GM23338 (cell line): ENCODE measurements at regions not wholly inside any gene's neighbourhood (a gene's known extent, or its start where the extent isn't known, plus 50 kb on each side); places are given as distances from the start of the nearest gene placed in this dataset.

Experiments used
- ATAC-seq: fragments of 200-7000 bp; cut with Tn5 transposase; 3 replicates; pipeline ENCODE4 v1.9.1; 2020
- DNase-seq: peaks from one replicate; pipeline ENCODE4 v3.0.0-alpha.2; 2015; ENCODE audit warnings: low spot score
- H2AFZ ChIP-seq: fragments of 200-600 bp; sonication (generic); 2 replicates; pipeline ENCODE4 v1.8.0; 2016; ENCODE audit warnings: antibody characterized with exemption, mild to moderate bottlenecking, moderate library complexity
- H3F3A ChIP-seq: fragments of 200-600 bp; sonication (generic); replicated peaks from 2 replicates; pipeline ENCODE4 v1.8.0; 2017; ENCODE audit warnings: antibody characterized with exemption, mixed run types, low read depth
- H3K27ac ChIP-seq: fragments of 200-600 bp; sonication (generic); 2 replicates; pipeline ENCODE4 v1.6.1; 2016; ENCODE audit warnings: low read depth
- H3K27me3 ChIP-seq: fragments of 200-600 bp; sonication (generic); 2 replicates; pipeline ENCODE4 v1.8.0; 2016; ENCODE audit warnings: mild to moderate bottlenecking, mixed run types, moderate library complexity; ENCODE audit not compliant: insufficient read depth
- H3K36me3 ChIP-seq: fragments of 200-600 bp; sonication (generic); 2 replicates; pipeline ENCODE4 v1.8.0; 2016; ENCODE audit warnings: mild to moderate bottlenecking; ENCODE audit not compliant: insufficient read depth
- H3K4me1 ChIP-seq: fragments of 200-600 bp; sonication (generic); 2 replicates; pipeline ENCODE4 v1.8.0; 2016; ENCODE audit warnings: mild to moderate bottlenecking, moderate library complexity; ENCODE audit not compliant: insufficient read depth
- H3K4me2 ChIP-seq: fragments of 200-600 bp; sonication (generic); 2 replicates; pipeline ENCODE4 v1.7.1; 2017; ENCODE audit warnings: mixed run types
- H3K4me3 ChIP-seq: fragments of 200-600 bp; sonication (generic); 2 replicates; pipeline ENCODE4 v1.6.1; 2016; ENCODE audit warnings: mixed run types
- H3K79me2 ChIP-seq: fragments of 200-600 bp; sonication (generic); replicated peaks from 2 replicates; pipeline ENCODE4 v1.8.0; 2017; ENCODE audit warnings: mild to moderate bottlenecking; ENCODE audit not compliant: insufficient read depth
- H3K9me2 ChIP-seq: fragments of 200-600 bp; sonication (generic); 2 replicates; pipeline ENCODE4 v1.8.0; 2017; ENCODE audit not compliant: insufficient read depth
- H4K20me1 ChIP-seq: fragments of 200-600 bp; sonication (generic); replicated peaks from 2 replicates; pipeline ENCODE4 v1.8.0; 2017; ENCODE audit warnings: mild to moderate bottlenecking; ENCODE audit not compliant: insufficient read depth
- H3K27ac Mint-ChIP-seq: 2 replicates; pipeline ENCODE4 v1.8.0; 2020; ENCODE audit warnings: inconsistent platforms, mild to moderate bottlenecking, moderate library complexity, mixed read lengths
- H3K27me3 Mint-ChIP-seq: 3 replicates; pipeline ENCODE4 v1.8.0; 2022; ENCODE audit warnings: low read depth, mild to moderate bottlenecking, moderate library complexity, mixed read lengths, inconsistent platforms; ENCODE audit not compliant: insufficient read depth, poor library complexity
- H3K36me3 Mint-ChIP-seq: 3 replicates; pipeline ENCODE4 v1.8.0; 2021; ENCODE audit warnings: low read depth, mild to moderate bottlenecking, inconsistent platforms, moderate library complexity, mixed read lengths
- H3K4me1 Mint-ChIP-seq: 3 replicates; pipeline ENCODE4 v1.8.0; 2020; ENCODE audit warnings: mild to moderate bottlenecking, inconsistent platforms, mixed read lengths
- H3K4me3 Mint-ChIP-seq: 3 replicates; pipeline ENCODE4 v1.8.0; 2021; ENCODE audit warnings: moderate library complexity, mild to moderate bottlenecking, inconsistent platforms, mixed read lengths
- H3K9me3 Mint-ChIP-seq: 3 replicates; pipeline ENCODE4 v1.8.0; 2020; ENCODE audit warnings: moderate library complexity, mild to moderate bottlenecking, inconsistent platforms, mixed read lengths
- CREB1 ChIP-seq: fragments of 250-450 bp; sonication (Bioruptor Pico); IDR thresholded peaks from 2 replicates; pipeline ENCODE4 v1.5.0; 2020; ENCODE audit warnings: low read depth, mild to moderate bottlenecking, moderate library complexity
- CTCF ChIP-seq, 2 experiments: fragments of 200-600 bp in 1 of 2; sonication (generic) in 1 of 2; conservative IDR thresholded peaks; 2 replicates each; pipeline versions ENCODE4 v1.5.1 to v1.6.1; 2016 to 2017; ENCODE audit warnings: antibody characterized with exemption in 2 of 2, low read depth in 2 of 2, mild to moderate bottlenecking in 2 of 2, moderate library complexity in 1 of 2
- ETS1 ChIP-seq: IDR thresholded peaks from 2 replicates; pipeline ENCODE4 v1.6.1; 2016; ENCODE audit warnings: antibody characterized with exemption
- EZH2 ChIP-seq: fragments of 200-600 bp; sonication (generic); IDR thresholded peaks from one replicate; pipeline ENCODE4 v1.8.0; 2017; ENCODE audit warnings: antibody characterized with exemption, mild to moderate bottlenecking, low read depth; ENCODE audit not compliant: unreplicated experiment
- EZH2phosphoT487 ChIP-seq: fragments of 200-600 bp; sonication (generic); IDR thresholded peaks from one replicate; pipeline ENCODE4 v1.8.1; 2018; ENCODE audit warnings: antibody characterized with exemption; ENCODE audit not compliant: unreplicated experiment
- JUNB ChIP-seq: IDR thresholded peaks from one replicate; pipeline ENCODE4 v1.6.1; 2016; ENCODE audit warnings: antibody characterized with exemption; ENCODE audit not compliant: unreplicated experiment
- NANOG ChIP-seq: IDR thresholded peaks from 2 replicates; pipeline ENCODE4 v1.6.1; 2016; ENCODE audit warnings: antibody characterized with exemption, borderline replicate concordance
- POLR2AphosphoS5 ChIP-seq: IDR thresholded peaks from 2 replicates; pipeline ENCODE4 v1.6.1; 2016; ENCODE audit warnings: antibody characterized with exemption, low read depth
- REST ChIP-seq: IDR thresholded peaks from one replicate; pipeline ENCODE4 v1.6.1; 2018; ENCODE audit warnings: antibody characterized with exemption; ENCODE audit not compliant: unreplicated experiment
- STAT1 ChIP-seq: IDR thresholded peaks from one replicate; pipeline ENCODE4 v1.6.1; 2016; ENCODE audit warnings: antibody characterized with exemption; ENCODE audit not compliant: unreplicated experiment
- ZNF114 ChIP-seq: fragments of 250-450 bp; sonication (Bioruptor Pico); IDR thresholded peaks from 2 replicates; pipeline ENCODE4 v1.5.0; 2020; ENCODE audit warnings: mild to moderate bottlenecking, moderate library complexity
- ZNF331 ChIP-seq: fragments of 250-450 bp; sonication (Bioruptor Pico); IDR thresholded peaks from 2 replicates; pipeline ENCODE4 v1.5.0; 2020; ENCODE audit warnings: low read depth, mild to moderate bottlenecking, moderate library complexity
- ZNF462 ChIP-seq: fragments of 250-450 bp; sonication (Bioruptor Pico); IDR thresholded peaks from 2 replicates; pipeline ENCODE4 v1.5.0; 2020; ENCODE audit warnings: mild to moderate bottlenecking, moderate library complexity

- Mint-ChIP-seq H3K4me1 (no peaks in the 10 kb centered on the region), H3K4me3 (no peak overlapping the region), H3K9me3 (no peaks in the 10 kb centered on the region), H3K27me3 (peaks cover 5% of the 10 kb centered on the region), H3K27ac (no peak overlapping the region), H3K36me3 (no peaks in the 10 kb centered on the region)
- no peak for DNase-seq
- Histone ChIP-seq H3K4me1 (no peaks in the 10 kb centered on the region), H3K36me3 (no peaks in the 10 kb centered on the region), H3K9me2 (no peaks in the 10 kb centered on the region), H4K20me1 (no peaks in the 10 kb centered on the region), H3K27me3 (no peaks in the 10 kb centered on the region), H3K4me3 (no peak overlapping the region), H3K27ac (no peak overlapping the region), H3K79me2 (no peaks in the 10 kb centered on the region), H2AFZ (no peak overlapping the region), H3K4me2 (no peak overlapping the region), H3F3A (no peaks in the 10 kb centered on the region)
- no peak for TF ChIP-seq JUNB
- TF ChIP-seq ZNF331 (CRISPR knock-in tag), result no peak
- TF ChIP-seq REST, result no peak
- no peak for TF ChIP-seq CREB1
- no peak for TF ChIP-seq EZH2
- no peak for TF ChIP-seq CTCF (conservative IDR thresholded peaks at IDR 0.05; ENCODE audit: low read depth in 2 of 2)
- TF ChIP-seq ZNF462 (CRISPR knock-in tag), result no peak
- TF ChIP-seq POLR2AphosphoS5, result no peak
- TF ChIP-seq ZNF114, result no peak
- no peak for TF ChIP-seq NANOG
- TF ChIP-seq EZH2phosphoT487, result no peak
- no peak for TF ChIP-seq STAT1
- TF ChIP-seq ETS1, result no peak
- no peak for ATAC-seq
Measured at GRCh38 chr1:68347415-68347814, 102.3 kb downstream of the RPE65 start.
